HepG2 (cell line): ENCODE measurements at regions not wholly inside any gene's neighbourhood (a gene's known extent, or its start where the extent isn't known, plus 50 kb on each side); places are given as distances from the start of the nearest gene placed in this dataset.

ENCODE experiments used
- ATRX ChIP-seq: sonication (generic); formaldehyde crosslinking; IDR thresholded peaks from 2 replicates; pipeline ENCODE4 v1.4.0; 2020; ENCODE audit warnings: missing genetic modification reagents, borderline replicate concordance
- CHD2 ChIP-seq: IDR thresholded peaks from 2 replicates; pipeline ENCODE4 v1.6.1; 2011; ENCODE audit warnings: low read depth, low read length, improper control_type of control experiment
- CTCF ChIP-seq: sonication (generic); formaldehyde crosslinking; IDR thresholded peaks from 2 replicates; pipeline ENCODE4 v1.5.0; 2020; ENCODE audit warnings: mild to moderate bottlenecking, missing genetic modification reagents, moderate library complexity
- EP300 ChIP-seq, 3 experiments: sonication (generic) in 1 of 3; formaldehyde crosslinking in 1 of 3; IDR thresholded peaks; 2 replicates each; pipeline versions ENCODE4 v1.5.1 to v1.6.1; 2011 to 2020; ENCODE audit warnings: low read depth in 2 of 3, low read length in 2 of 3, borderline replicate concordance in 1 of 3, improper control_type of control experiment in 1 of 3, mild to moderate bottlenecking in 1 of 3, missing genetic modification reagents in 1 of 3, moderate library complexity in 1 of 3
- FOSL2 ChIP-seq: sonication (generic); formaldehyde crosslinking; IDR thresholded peaks from 2 replicates; pipeline ENCODE4 v1.4.0; 2020; ENCODE audit warnings: missing genetic modification reagents
- GPN1 ChIP-seq: sonication (generic); formaldehyde crosslinking; IDR thresholded peaks from 2 replicates; pipeline ENCODE4 v1.5.1; 2020; ENCODE audit warnings: missing genetic modification reagents, borderline replicate concordance
- MYC ChIP-seq: sonication (generic); formaldehyde crosslinking; IDR thresholded peaks from 2 replicates; pipeline ENCODE4 v1.9.0; 2021; ENCODE audit warnings: missing genetic modification reagents, borderline replicate concordance
- PBX3 ChIP-seq: sonication (generic); formaldehyde crosslinking; IDR thresholded peaks from 2 replicates; pipeline ENCODE4 v1.8.1; 2023; ENCODE audit warnings: missing genetic modification reagents, inconsistent platforms, borderline replicate concordance
- SRF ChIP-seq: IDR thresholded peaks from 2 replicates; pipeline ENCODE4 v1.6.1; 2011; ENCODE audit warnings: mild to moderate bottlenecking, low read depth, low read length, moderate library complexity
- ZNF7 ChIP-seq: IDR thresholded peaks from 2 replicates; pipeline ENCODE4 v1.6.1; 2016; ENCODE audit warnings: missing biosample characterization, missing genetic modification reagents
- TF ChIP-seq, protein P1 (sequence below): sonication (generic); formaldehyde crosslinking; conservative IDR thresholded peaks from 2 replicates; pipeline ENCODE4 v1.8.0; 2022; ENCODE audit warnings: missing genetic modification reagents

DNA sequence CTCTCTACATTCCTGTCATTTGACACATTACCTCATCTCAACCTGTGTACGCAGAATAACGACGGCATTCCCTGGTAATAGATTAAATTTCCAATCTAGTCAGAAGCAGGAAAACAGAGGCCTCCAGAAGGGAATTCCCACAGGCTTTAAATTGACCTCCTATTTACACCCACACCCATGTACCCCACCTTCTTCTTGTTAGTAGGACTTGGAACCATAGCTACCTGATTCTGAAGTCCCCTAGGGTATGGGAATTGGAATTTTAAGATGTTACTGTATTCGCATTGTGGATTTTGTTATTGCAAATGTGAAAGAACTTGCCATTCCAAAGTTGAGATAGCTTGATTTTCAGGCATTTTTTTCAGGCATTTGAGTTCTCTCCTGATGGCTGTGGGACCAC lies 377.5 kb upstream of the DYNLRB2 start:
- no peak for TF ChIP-seq SRF
- no peak for TF ChIP-seq CTCF (CRISPR knock-in tag)
- no peak for TF ChIP-seq MYC (CRISPR knock-in tag)
- TF ChIP-seq FOSL2 = no peak
- TF ChIP-seq ATRX (CRISPR knock-in tag) = no peak
- TF ChIP-seq ZNF7 (CRISPR knock-in tag) = no peak
- no peak for TF ChIP-seq EP300 (IDR thresholded peaks at IDR 0.05; ENCODE audit: low read depth in 2 of 2, low read length in 2 of 2)
- TF ChIP-seq EP300 (CRISPR knock-in tag; IDR thresholded peaks at IDR 0.05; ENCODE audit: borderline replicate concordance) = no peak
- TF ChIP-seq, protein P1, sequence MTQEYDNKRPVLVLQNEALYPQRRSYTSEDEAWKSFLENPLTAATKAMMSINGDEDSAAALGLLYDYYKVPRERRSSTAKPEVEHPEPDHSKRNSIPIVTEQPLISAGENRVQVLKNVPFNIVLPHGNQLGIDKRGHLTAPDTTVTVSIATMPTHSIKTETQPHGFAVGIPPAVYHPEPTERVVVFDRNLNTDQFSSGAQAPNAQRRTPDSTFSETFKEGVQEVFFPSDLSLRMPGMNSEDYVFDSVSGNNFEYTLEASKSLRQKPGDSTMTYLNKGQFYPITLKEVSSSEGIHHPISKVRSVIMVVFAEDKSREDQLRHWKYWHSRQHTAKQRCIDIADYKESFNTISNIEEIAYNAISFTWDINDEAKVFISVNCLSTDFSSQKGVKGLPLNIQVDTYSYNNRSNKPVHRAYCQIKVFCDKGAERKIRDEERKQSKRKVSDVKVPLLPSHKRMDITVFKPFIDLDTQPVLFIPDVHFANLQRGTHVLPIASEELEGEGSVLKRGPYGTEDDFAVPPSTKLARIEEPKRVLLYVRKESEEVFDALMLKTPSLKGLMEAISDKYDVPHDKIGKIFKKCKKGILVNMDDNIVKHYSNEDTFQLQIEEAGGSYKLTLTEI (CRISPR knock-in tag) = no peak
- no peak for TF ChIP-seq PBX3 (CRISPR knock-in tag)
- no peak for TF ChIP-seq CHD2
- no peak for TF ChIP-seq GPN1
